Activated B cell treated with CpG ODN at 0.5 μM for 24 hours (primary cell): ENCODE measurements at regions not wholly inside any gene's neighbourhood (a gene's known extent, or its start where the extent isn't known, plus 50 kb on each side); places are given as distances from the start of the nearest gene placed in this dataset.
"Not testable (repeated sequence)": the region's sequence is repeated elsewhere in the genome, so short reads cannot be mapped to it uniquely, and the experiment has no call there.

Experiments used
- ATAC-seq: fragments of 200-7000 bp; cut with Tn5 transposase; one replicate; pipeline ENCODE4 v1.10.0; 2021; ENCODE audit warnings: low read depth, mild to moderate bottlenecking, moderate library complexity
- CTCF ChIA-PET: fragments of 350-600 bp; sonication (Branson Sonifier 250); formaldehyde crosslinking; loops from one replicate; lab custom pipeline; 2021; ENCODE audit warnings: antibody characterized with exemption; lab: Charles Lee
- POLR2A ChIA-PET: fragments of 350-600 bp; sonication (Branson Sonifier 250); formaldehyde crosslinking; loops from one replicate; lab custom pipeline; 2021; ENCODE audit warnings: antibody characterized with exemption; lab: Charles Lee
- DNase-seq: peaks from one replicate; pipeline ENCODE4 v3.0.0; 2022
- H3K27ac Mint-ChIP-seq: one replicate; pipeline ENCODE4 v1.8.0; 2020; ENCODE audit warnings: mixed read lengths
- H3K27me3 Mint-ChIP-seq: one replicate; pipeline ENCODE4 v1.8.0; 2021; ENCODE audit warnings: mixed read lengths
- H3K36me3 Mint-ChIP-seq: one replicate; pipeline ENCODE4 v1.8.0; 2021; ENCODE audit warnings: low read depth, mixed read lengths
- H3K4me1 Mint-ChIP-seq: one replicate; pipeline ENCODE4 v1.8.0; 2021; ENCODE audit warnings: mixed read lengths
- H3K4me3 Mint-ChIP-seq: one replicate; pipeline ENCODE4 v1.8.0; 2020; ENCODE audit warnings: mild to moderate bottlenecking, mixed read lengths
- H3K9me3 Mint-ChIP-seq: one replicate; pipeline ENCODE4 v1.8.0; 2020; ENCODE audit warnings: mixed read lengths
- CTCF ChIP-seq: fragments of 200-600 bp; IDR thresholded peaks from one replicate; pipeline ENCODE4 v1.8.0; 2022; ENCODE audit warnings: antibody characterized with exemption, mild to moderate bottlenecking
- intact Hi-C: fragments of 100-400 bp; cut with micrococcal nuclease; formaldehyde crosslinking; loops from one replicate; pipeline ENCODE4 v1.15.1; 2024

- no peak for DNase-seq
- Mint-ChIP-seq H3K4me1 (no peaks in the 10 kb centered on the region), H3K27me3 (no peaks in the 10 kb centered on the region)
These were observed 333.9 kb upstream of the ATP10A start for GRCh38 chr15:26197060-26197459.

GRCh38 chr15:26191193-26191592 lies 328.1 kb upstream of the ATP10A start:
- ATAC-seq: no peak
- no peaks in the 10 kb centered on the region for H3K4me1 Mint-ChIP-seq
- H3K4me3 Mint-ChIP-seq: no peak overlapping the region
- TF ChIP-seq CTCF: no peak
- no peaks in the 10 kb centered on the region for H3K36me3 Mint-ChIP-seq
- intact Hi-C loops: no loop called here
- no peak for DNase-seq
- no peak overlapping the region for H3K27ac Mint-ChIP-seq
- ChIA-PET POLR2A (no interaction called here), CTCF (no interaction called here)
- no peaks in the 10 kb centered on the region for H3K27me3 Mint-ChIP-seq
- no peaks in the 10 kb centered on the region for H3K9me3 Mint-ChIP-seq

More at GRCh38 chr15:26197060-26197459, 333.9 kb upstream of the ATP10A start:
- ChIA-PET CTCF (no interaction called here), POLR2A (no interaction called here)
- Mint-ChIP-seq H3K9me3 (peaks cover 3% of the 10 kb centered on the region), H3K27ac (no peak overlapping the region), H3K36me3 (no peaks in the 10 kb centered on the region), H3K4me3 (no peak overlapping the region)
- intact Hi-C loops: no loop called here
- TF ChIP-seq CTCF: no peak
- ATAC-seq: no peak

- H3K36me3 Mint-ChIP-seq, DNase-seq, H3K27me3 Mint-ChIP-seq, CTCF ChIA-PET, H3K9me3 Mint-ChIP-seq, H3K4me3 Mint-ChIP-seq, ATAC-seq, intact Hi-C loops, POLR2A ChIA-PET, H3K4me1 Mint-ChIP-seq, H3K27ac Mint-ChIP-seq: not testable (repeated sequence)
These were observed 323.0 kb upstream of the ATP10A start for GRCh38 chr15:26186138-26186537.

GRCh38 chr15:26182441-26182840 lies 319.3 kb upstream of the ATP10A start:
- no peaks in the 10 kb centered on the region for H3K9me3 Mint-ChIP-seq
- ChIA-PET CTCF (no interaction called here), POLR2A (no interaction called here)
- no peak overlapping the region for H3K4me3 Mint-ChIP-seq
- no peak for DNase-seq
- no peaks in the 10 kb centered on the region for H3K36me3 Mint-ChIP-seq
- H3K27ac Mint-ChIP-seq: no peak overlapping the region
- no peak for TF ChIP-seq CTCF
- H3K27me3 Mint-ChIP-seq: no peaks in the 10 kb centered on the region
- H3K4me1 Mint-ChIP-seq: no peaks in the 10 kb centered on the region
- ATAC-seq: no peak
- intact Hi-C loops: no loop called here

- Mint-ChIP-seq H3K36me3 (no peaks in the 10 kb centered on the region), H3K4me1 (no peaks in the 10 kb centered on the region), H3K9me3 (no peaks in the 10 kb centered on the region), H3K27ac (no peak overlapping the region), H3K4me3 (no peak overlapping the region), H3K27me3 (no peaks in the 10 kb centered on the region)
- no peak for DNase-seq
- intact Hi-C loops: no loop called here
- POLR2A ChIA-PET: no interaction called here
- no peak for TF ChIP-seq CTCF
- no peak for ATAC-seq
- CTCF ChIA-PET: interaction anchor here (0.6 kb wide), 1 partner anchor 11 kb away, joined by 3 read pairs; no protein-coding TSS in a partner anchor
These were observed 316.8 kb upstream of the ATP10A start for GRCh38 chr15:26179906-26180305.

- CTCF ChIA-PET: no interaction called here
- no peak for ATAC-seq
These were observed 315.6 kb upstream of the ATP10A start for GRCh38 chr15:26178640-26179220.

More at GRCh38 chr15:26178640-26179220, 315.6 kb upstream of the ATP10A start:
- TF ChIP-seq CTCF: no peak
- H3K4me3 Mint-ChIP-seq: no peak overlapping the region
- POLR2A ChIA-PET: no interaction called here
- intact Hi-C loops: no loop called here
- H3K36me3 Mint-ChIP-seq: no peaks in the 10 kb centered on the region
- H3K27ac Mint-ChIP-seq: no peak overlapping the region
- no peak for DNase-seq
- no peaks in the 10 kb centered on the region for H3K9me3 Mint-ChIP-seq
- no peaks in the 10 kb centered on the region for H3K4me1 Mint-ChIP-seq
- no peaks in the 10 kb centered on the region for H3K27me3 Mint-ChIP-seq
